PC-9 (cell line): ENCODE measurements at regions not wholly inside any gene's neighbourhood (a gene's known extent, or its start where the extent isn't known, plus 50 kb on each side); places are given as distances from the start of the nearest gene placed in this dataset.

Source experiments
- CTCF ChIP-seq: fragments of 200-600 bp; sonication (generic); conservative IDR thresholded peaks from 2 replicates; pipeline ENCODE4 v1.6.1; 2017; ENCODE audit warnings: mixed run types, antibody characterized with exemption, mild to moderate bottlenecking, moderate library complexity
- EZH2 ChIP-seq: fragments of 200-600 bp; sonication (generic); IDR thresholded peaks from 2 replicates; pipeline ENCODE4 v1.8.0; 2017; ENCODE audit warnings: antibody characterized with exemption, low read depth

- TF ChIP-seq EZH2 = no peak
- TF ChIP-seq CTCF = no peak
Measured at GRCh38 chr22:47634347-47634746, 871.9 kb downstream of the TBC1D22A start.
